T47D (cell line): ENCODE measurements at regions not wholly inside any gene's neighbourhood (a gene's known extent, or its start where the extent isn't known, plus 50 kb on each side); places are given as distances from the start of the nearest gene placed in this dataset.
"Not testable (repeated sequence)": the region's sequence is repeated elsewhere in the genome, so short reads cannot be mapped to it uniquely, and the experiment has no call there.

ENCODE experiments used
- DNase-seq, 2 experiments: peaks; one replicate each; pipeline versions ENCODE4 v3.0.0 to v3.0.0-alpha.2; 2011 to 2012; ENCODE audit warnings: low read depth in 1 of 2, low spot score in 1 of 2
- JUND ChIP-seq: IDR thresholded peaks from 2 replicates; pipeline ENCODE4 v1.6.1; 2012; ENCODE audit warnings: low read depth
- in situ Hi-C: cut with HindIII; loops from 2 replicates; pipeline ENCODE4 v1.10.0; 2016; ENCODE audit warnings: low sequenced_read_pairs, low pct_unique_long_range_greater_than_20kb

- no peak for TF ChIP-seq JUND
- DNase-seq, result no peak
- in situ Hi-C loops, result no loop called here
Measured at GRCh38 chr7:120060281-120060680, 212.7 kb upstream of the KCND2 start.

GRCh38 chr7:120060875-120061274 is 212.1 kb upstream of the KCND2 start:
- no peak for TF ChIP-seq JUND
- in situ Hi-C loops, result no loop called here
- no peak for DNase-seq

DNA sequence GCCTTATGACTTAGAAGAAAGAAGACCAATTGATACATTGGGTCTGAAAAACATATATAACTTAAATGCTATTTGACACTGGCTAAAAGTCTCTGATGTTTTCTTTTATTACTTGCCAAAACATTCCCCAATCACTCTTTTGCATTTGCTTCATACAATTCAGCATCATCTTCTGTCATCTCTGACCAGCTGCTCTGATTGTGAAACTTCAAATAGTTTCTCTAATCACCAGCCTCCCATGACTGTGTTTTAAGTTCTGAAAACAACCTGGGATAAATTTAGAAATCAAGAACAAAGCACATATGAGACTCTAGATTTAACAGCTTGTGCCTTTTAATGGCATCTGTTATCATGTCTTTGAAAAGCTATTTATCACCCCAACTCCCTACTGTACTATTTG is 208.4 kb upstream of the KCND2 start:
- no peak for TF ChIP-seq JUND
- no peak for DNase-seq
- in situ Hi-C loops, result no loop called here

DNA sequence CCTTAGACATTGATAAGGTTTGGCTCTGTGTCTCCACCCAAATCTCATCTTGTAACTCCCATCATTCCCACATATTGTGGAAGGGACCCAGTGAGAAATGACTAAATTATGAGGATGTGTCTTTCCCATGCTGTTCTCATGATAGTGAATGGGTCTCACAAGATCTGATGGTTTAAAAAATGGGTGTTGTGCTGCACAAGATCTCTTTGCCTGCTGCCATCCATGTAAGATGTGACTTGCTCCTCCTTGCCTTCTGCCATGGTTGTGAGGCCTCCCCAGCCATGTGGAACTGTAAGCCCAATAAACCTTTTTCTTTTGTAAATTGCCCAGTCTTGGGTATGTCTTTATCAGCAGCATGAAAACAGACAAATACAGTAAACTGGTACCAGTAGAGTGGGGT is 206.1 kb upstream of the KCND2 start:
- DNase-seq, in situ Hi-C loops: not testable (repeated sequence)

GRCh38 chr7:120070201-120070600 is 202.8 kb upstream of the KCND2 start:
- TF ChIP-seq JUND, result no peak
- no peak for DNase-seq
- in situ Hi-C loops, result no loop called here

GRCh38 chr7:120077777-120078176 is 195.2 kb upstream of the KCND2 start:
- DNase-seq, result no peak
- in situ Hi-C loops, result no loop called here
- TF ChIP-seq JUND, result no peak

GRCh38 chr7:120079022-120079421 is 194.0 kb upstream of the KCND2 start:
- no peak for TF ChIP-seq JUND
- no peak for DNase-seq
- in situ Hi-C loops, result no loop called here

DNA sequence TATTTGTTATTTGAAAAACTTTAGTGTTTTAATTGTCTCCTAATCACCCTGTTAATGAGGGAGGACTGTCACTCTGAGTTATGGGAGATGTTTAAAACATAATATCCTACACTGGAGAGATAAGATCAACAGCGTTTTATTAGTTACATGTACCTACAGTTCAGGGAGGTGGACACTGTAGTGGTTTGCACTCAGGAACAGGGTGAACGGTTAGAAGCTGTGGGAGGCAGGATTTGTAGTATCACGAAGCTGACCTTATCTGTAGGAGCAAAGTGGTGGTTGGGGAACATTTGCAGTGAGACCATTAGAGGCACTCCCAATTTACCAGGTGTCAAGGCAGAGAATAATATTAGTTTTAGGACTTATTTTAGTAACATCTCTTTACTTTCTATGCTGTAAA is 193.3 kb upstream of the KCND2 start:
- no peak for TF ChIP-seq JUND
- DNase-seq, result no peak
- in situ Hi-C loops, result no loop called here

- DNase-seq, in situ Hi-C loops: not testable (repeated sequence)
Measured at GRCh38 chr7:120086468-120086867, 186.5 kb upstream of the KCND2 start.

DNA sequence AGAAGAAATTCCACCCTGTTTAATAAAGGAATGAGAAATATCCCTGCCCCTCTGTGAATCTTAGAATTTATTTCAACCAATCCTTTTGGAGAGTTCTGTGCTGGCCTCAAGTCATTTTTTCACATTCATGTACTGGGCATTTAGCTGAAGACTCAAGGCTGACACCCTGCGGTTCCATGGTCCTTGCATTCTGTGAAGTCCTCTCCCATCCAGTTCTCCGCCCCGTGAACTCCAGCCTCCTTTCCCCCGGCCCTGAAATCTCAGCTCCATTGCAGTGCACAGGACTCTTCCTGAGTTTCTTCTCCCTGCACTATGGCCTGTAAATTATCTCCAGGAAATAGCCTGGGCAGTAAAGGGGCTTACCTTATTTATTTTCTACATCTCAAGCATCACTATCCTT is 183.0 kb upstream of the KCND2 start:
- in situ Hi-C loops, result no loop called here
- DNase-seq, result peak; percentile 1 to 66
- no peak for TF ChIP-seq JUND

- no peak for DNase-seq
- in situ Hi-C loops, result no loop called here
- TF ChIP-seq JUND, result no peak
Measured at GRCh38 chr7:120091807-120092206, 181.2 kb upstream of the KCND2 start.

DNA sequence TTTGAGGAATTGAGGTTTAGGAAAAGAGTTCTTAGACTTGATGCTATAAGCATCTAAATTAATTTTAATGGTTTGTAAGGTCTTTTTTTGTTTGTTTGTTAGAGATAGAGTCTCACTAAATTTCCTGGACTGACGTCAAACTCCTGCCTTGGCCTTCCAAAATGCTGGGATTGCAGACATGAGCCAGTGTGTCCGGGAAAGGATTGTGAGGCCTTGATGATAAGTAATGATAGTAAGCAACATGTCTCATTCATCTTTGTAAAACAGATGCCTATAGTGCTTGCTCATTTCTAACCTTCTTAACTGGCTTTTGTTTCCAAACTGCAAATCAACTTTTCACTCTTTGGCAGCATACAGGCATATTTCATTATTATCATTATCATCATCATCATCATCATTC is 176.0 kb upstream of the KCND2 start:
- no peak for TF ChIP-seq JUND
- no peak for DNase-seq
- in situ Hi-C loops, result no loop called here

DNA sequence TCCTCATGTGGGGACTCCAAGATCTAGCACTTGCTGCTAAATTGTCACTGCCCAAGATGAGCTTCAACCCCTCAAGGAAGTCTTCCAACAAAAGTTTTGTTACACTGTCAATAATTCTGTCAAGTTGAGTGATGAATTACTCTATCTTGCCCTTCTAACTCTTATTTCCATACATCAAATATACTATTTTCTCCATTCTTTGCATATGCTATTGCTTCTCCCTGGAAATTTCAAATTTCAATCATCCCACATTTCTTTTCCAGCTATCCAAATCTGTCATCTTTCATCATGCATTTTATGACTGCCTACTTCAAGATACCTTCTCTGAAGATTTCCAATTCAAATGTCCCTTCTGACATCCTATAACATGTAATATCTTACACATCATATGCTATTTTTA is 175.2 kb upstream of the KCND2 start:
- in situ Hi-C loops, result no loop called here
- no peak for DNase-seq
- TF ChIP-seq JUND, result no peak

- TF ChIP-seq JUND, result no peak
- DNase-seq, result no peak
- in situ Hi-C loops, result no loop called here
Measured at GRCh38 chr7:120108376-120108775, 164.6 kb upstream of the KCND2 start.

GRCh38 chr7:120110169-120110568 is 162.8 kb upstream of the KCND2 start:
- DNase-seq, result peak in 1 of 2 experiments; percentile 51
- no peak for TF ChIP-seq JUND
- in situ Hi-C loops, result no loop called here
